Endodermal cell (in vitro differentiated cells): ENCODE measurements at regions not wholly inside any gene's neighbourhood (a gene's known extent, or its start where the extent isn't known, plus 50 kb on each side); places are given as distances from the start of the nearest gene placed in this dataset.
A peak's percentile ranks its signal among the peaks of the same experiment; 100 is the strongest.

Source experiments
- DNase-seq: peaks from one replicate; pipeline ENCODE4 v3.0.0-alpha.2; 2017
- H3K27ac ChIP-seq: 2 replicates; pipeline ENCODE4 v1.5.1; 2013; ENCODE audit warnings: mild to moderate bottlenecking, low read depth, low read length, moderate library complexity
- H3K27me3 ChIP-seq: 2 replicates; pipeline ENCODE4 v1.6.1; 2013; ENCODE audit warnings: mild to moderate bottlenecking, low read length, moderate library complexity; ENCODE audit not compliant: insufficient read depth, control insufficient read depth, poor library complexity, severe bottlenecking
- H3K36me3 ChIP-seq: 2 replicates; pipeline ENCODE4 v1.7.0; 2013; ENCODE audit warnings: mild to moderate bottlenecking, low read length, moderate library complexity; ENCODE audit not compliant: control insufficient read depth, insufficient read depth
- H3K4me1 ChIP-seq: one replicate; pipeline ENCODE4 v1.7.0; 2013; ENCODE audit warnings: low read length; ENCODE audit not compliant: control insufficient read depth, insufficient read depth
- H3K4me3 ChIP-seq: 2 replicates; pipeline ENCODE4 v1.5.1; 2013; ENCODE audit warnings: mild to moderate bottlenecking, low read length, moderate library complexity
- H3K9ac ChIP-seq: 2 replicates; pipeline ENCODE4 v1.6.1; 2013; ENCODE audit warnings: mild to moderate bottlenecking, low read length, moderate library complexity; ENCODE audit not compliant: poor library complexity, severe bottlenecking; ENCODE audit errors: extremely low read depth
- H3K9me3 ChIP-seq: 2 replicates; pipeline ENCODE4 v1.6.1; 2013; ENCODE audit warnings: mild to moderate bottlenecking, low read length, moderate library complexity; ENCODE audit not compliant: control insufficient read depth
- H3K27ac Mint-ChIP-seq: 2 replicates; pipeline ENCODE4 v1.8.0; 2020; ENCODE audit warnings: mixed read lengths
- H3K27me3 Mint-ChIP-seq: 2 replicates; pipeline ENCODE4 v1.8.0; 2021; ENCODE audit warnings: mild to moderate bottlenecking, mixed read lengths; ENCODE audit not compliant: insufficient read depth
- H3K36me3 Mint-ChIP-seq: 2 replicates; pipeline ENCODE4 v1.8.0; 2020; ENCODE audit warnings: low read depth, mixed read lengths
- H3K4me1 Mint-ChIP-seq: 2 replicates; pipeline ENCODE4 v1.8.0; 2020; ENCODE audit warnings: mixed read lengths
- H3K4me3 Mint-ChIP-seq: 2 replicates; pipeline ENCODE4 v1.8.0; 2020; ENCODE audit warnings: mild to moderate bottlenecking, moderate library complexity, mixed read lengths
- H3K9me3 Mint-ChIP-seq: 2 replicates; pipeline ENCODE4 v1.8.0; 2020; ENCODE audit warnings: mild to moderate bottlenecking, mixed read lengths
- WGBS, 2 experiments: methylation state at CpG; one replicate each; pipeline versions ENCODE4 v1.1.5 to v1.1.7; 2013; ENCODE audit warnings: missing lambda C conversion rate in 2 of 2, mixed read lengths in 1 of 2; ENCODE audit not compliant: insufficient coverage in 1 of 2, insufficient read length in 1 of 2; 5-methylcytosine and 5-hydroxymethylcytosine counted together
- TF ChIP-seq, protein P1 (sequence below): fragments of 200-600 bp; sonication (generic); conservative IDR thresholded peaks from 2 replicates; pipeline ENCODE4 v1.5.0; 2021; ENCODE audit warnings: antibody characterized with exemption, mild to moderate bottlenecking

DNA sequence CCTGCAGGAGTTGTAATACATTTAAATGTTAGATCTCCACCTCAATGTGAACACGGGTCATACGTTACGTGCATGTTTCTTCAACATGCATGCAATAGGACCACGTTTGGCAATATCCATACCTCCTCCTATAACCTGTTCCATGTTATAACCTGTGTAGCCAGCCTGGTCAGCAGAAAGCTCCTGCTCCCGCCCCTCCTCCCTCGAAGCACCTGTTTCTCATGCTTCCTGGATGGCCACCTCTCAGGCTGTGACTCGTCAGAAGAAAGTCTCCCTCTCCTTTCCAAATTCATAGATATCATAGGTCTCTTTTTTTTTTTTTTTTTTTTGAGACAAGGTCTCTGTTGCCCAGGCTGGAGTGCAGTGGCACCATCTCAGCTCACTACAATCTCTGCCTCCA, 96.5 kb downstream of the HMX1 start:
- Histone ChIP-seq H3K27ac (no peak overlapping the region), H3K4me3 (no peak overlapping the region), H3K36me3 (no peaks in the 10 kb centered on the region), H3K9me3 (no peaks in the 10 kb centered on the region), H3K4me1 (no peaks in the 10 kb centered on the region), H3K9ac (no peak overlapping the region), H3K27me3 (no peaks in the 10 kb centered on the region)
- 89 to 90% methylated on average over 5 to 7 of the region's 7 CpGs for WGBS, 2 experiments
- H3K9me3 Mint-ChIP-seq, result no peaks in the 10 kb centered on the region
- no peaks in the 10 kb centered on the region for H3K27me3 Mint-ChIP-seq
- DNase-seq, result peak; percentile 24
- no peak overlapping the region for H3K4me3 Mint-ChIP-seq
- TF ChIP-seq, protein P1, sequence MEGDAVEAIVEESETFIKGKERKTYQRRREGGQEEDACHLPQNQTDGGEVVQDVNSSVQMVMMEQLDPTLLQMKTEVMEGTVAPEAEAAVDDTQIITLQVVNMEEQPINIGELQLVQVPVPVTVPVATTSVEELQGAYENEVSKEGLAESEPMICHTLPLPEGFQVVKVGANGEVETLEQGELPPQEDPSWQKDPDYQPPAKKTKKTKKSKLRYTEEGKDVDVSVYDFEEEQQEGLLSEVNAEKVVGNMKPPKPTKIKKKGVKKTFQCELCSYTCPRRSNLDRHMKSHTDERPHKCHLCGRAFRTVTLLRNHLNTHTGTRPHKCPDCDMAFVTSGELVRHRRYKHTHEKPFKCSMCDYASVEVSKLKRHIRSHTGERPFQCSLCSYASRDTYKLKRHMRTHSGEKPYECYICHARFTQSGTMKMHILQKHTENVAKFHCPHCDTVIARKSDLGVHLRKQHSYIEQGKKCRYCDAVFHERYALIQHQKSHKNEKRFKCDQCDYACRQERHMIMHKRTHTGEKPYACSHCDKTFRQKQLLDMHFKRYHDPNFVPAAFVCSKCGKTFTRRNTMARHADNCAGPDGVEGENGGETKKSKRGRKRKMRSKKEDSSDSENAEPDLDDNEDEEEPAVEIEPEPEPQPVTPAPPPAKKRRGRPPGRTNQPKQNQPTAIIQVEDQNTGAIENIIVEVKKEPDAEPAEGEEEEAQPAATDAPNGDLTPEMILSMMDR, result no peak
- no peaks in the 10 kb centered on the region for H3K36me3 Mint-ChIP-seq
- H3K4me1 Mint-ChIP-seq, result peaks cover 2% of the 10 kb centered on the region
- no peak overlapping the region for H3K27ac Mint-ChIP-seq

DNA sequence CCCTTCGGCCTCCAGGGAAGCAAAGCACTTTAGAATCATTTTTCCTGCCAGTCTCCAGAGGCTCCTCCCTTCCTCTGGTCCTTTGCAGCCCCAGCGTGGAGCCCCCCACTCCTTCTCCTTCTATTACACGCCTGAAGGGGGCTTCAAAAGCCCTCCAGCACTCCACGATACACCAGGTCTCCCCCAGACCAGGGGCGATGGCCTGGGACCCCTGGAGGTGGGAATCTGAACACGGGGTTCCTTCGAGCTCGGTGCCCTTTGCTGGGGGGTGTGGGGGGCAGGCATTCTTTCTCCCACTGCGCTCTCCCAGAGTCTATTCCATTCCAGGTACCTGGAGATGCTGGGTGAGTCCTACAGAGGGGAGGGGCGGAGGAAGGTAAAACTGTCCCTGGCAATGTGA, 97.6 kb downstream of the HMX1 start:
- Histone ChIP-seq H3K9me3 (no peaks in the 10 kb centered on the region), H3K36me3 (no peaks in the 10 kb centered on the region), H3K27ac (no peak overlapping the region), H3K4me3 (no peak overlapping the region), H3K9ac (no peak overlapping the region), H3K4me1 (no peaks in the 10 kb centered on the region), H3K27me3 (no peaks in the 10 kb centered on the region)
- H3K27ac Mint-ChIP-seq, result no peak overlapping the region
- H3K27me3 Mint-ChIP-seq, result peaks cover 2% of the 10 kb centered on the region
- TF ChIP-seq, protein P1, result no peak
- H3K9me3 Mint-ChIP-seq, result no peaks in the 10 kb centered on the region
- H3K36me3 Mint-ChIP-seq, result no peaks in the 10 kb centered on the region
- H3K4me1 Mint-ChIP-seq, result peaks cover 2% of the 10 kb centered on the region
- 84 to 90% methylated on average over 2 to 10 of the region's 10 CpGs for WGBS, 2 experiments
- no peak overlapping the region for H3K4me3 Mint-ChIP-seq
- DNase-seq, result peak; percentile 22

DNA sequence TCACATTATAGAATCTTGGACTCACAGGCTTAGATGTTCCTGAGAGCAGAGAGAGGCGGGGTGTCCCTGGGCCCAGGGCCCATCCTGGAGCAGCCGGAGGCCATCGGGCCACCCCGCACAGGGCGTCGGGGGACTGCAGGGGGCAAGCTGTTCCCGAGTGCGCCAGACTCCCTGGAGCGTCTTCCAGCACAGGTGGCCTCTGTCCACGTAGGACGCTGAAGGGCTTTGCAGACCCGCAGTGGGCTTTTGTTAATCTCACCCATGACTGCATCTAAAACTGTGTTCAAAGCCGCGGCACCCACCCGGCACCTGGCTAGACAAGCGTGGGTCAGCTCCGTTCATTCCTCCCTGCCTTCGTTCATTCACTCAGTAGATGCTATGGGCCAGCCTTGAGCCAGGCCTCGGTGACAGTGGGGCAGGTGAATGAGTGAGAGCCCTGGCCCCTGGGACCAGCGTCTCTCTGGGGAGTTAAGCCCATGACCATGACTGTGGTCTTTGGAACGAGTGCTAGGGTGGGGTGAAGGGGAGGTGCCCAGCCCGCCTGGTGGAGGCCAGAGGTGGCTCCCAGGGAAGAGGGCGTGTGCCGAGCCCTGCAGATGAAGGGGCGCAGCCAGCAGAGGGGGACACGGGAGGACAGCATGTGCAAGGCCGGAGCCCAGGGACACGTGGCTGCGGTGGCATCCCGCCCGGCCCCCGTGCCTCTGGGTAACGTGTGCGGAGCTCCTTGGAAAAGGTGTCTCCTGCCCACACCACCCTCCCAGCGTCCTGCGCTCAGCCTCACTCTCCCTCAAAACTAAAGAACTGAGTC, 98.3 kb downstream of the HMX1 start:
- H3K27ac ChIP-seq, result no peak overlapping the region
- H3K4me1 ChIP-seq, result no peaks in the 10 kb centered on the region
- H3K4me1 Mint-ChIP-seq, result peaks cover 2% of the 10 kb centered on the region
- TF ChIP-seq, protein P1, result no peak
- no peak overlapping the region for H3K27ac Mint-ChIP-seq
- H3K4me3 Mint-ChIP-seq, result no peak overlapping the region
- H3K9me3 ChIP-seq, result no peaks in the 10 kb centered on the region
- no peaks in the 10 kb centered on the region for H3K36me3 ChIP-seq
- H3K9ac ChIP-seq, result no peak overlapping the region
- H3K27me3 Mint-ChIP-seq, result peaks cover 2% of the 10 kb centered on the region
- no peak overlapping the region for H3K4me3 ChIP-seq
- peak; percentile 45 for DNase-seq
- H3K36me3 Mint-ChIP-seq, result no peaks in the 10 kb centered on the region
- WGBS, 2 experiments, result 90 to 93% methylated on average over 27 to 36 of the region's 36 CpGs
- no peaks in the 10 kb centered on the region for H3K27me3 ChIP-seq
- H3K9me3 Mint-ChIP-seq, result no peaks in the 10 kb centered on the region
